GM12875 (cell line): ENCODE measurements at regions not wholly inside any gene's neighbourhood (a gene's known extent, or its start where the extent isn't known, plus 50 kb on each side); places are given as distances from the start of the nearest gene placed in this dataset.

ENCODE experiments used
- H3K4me3 ChIP-seq: one replicate; pipeline ENCODE4 v1.5.1; 2011; ENCODE audit warnings: low read depth, low read length, control low read depth
- TF ChIP-seq, protein P1 (sequence below): IDR thresholded peaks from 2 replicates; pipeline ENCODE4 v1.5.1; 2011; ENCODE audit warnings: low read depth, mild to moderate bottlenecking, control low read depth, inconsistent platforms, low read length, moderate library complexity, borderline replicate concordance; ENCODE audit not compliant: insufficient read depth

DNA sequence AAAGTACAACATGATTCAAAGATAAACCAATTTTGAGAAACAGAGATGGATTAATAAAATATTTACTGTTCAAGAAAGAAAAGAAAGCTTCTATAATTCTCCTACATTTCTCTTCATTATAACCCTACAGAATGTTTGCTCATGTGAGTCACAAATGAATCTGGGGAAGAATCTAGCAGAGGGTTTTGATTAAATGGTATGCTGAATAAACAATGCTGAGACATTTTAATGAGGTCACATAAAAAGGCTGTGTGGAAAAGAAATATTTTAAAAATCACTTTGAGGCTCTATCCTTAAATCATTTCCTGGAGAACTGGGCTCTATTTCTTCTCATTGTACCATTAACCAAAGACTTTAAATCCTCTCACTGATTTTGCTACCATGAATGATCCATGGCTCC is 727.7 kb downstream of the NTRK3 start:
- TF ChIP-seq, protein P1, sequence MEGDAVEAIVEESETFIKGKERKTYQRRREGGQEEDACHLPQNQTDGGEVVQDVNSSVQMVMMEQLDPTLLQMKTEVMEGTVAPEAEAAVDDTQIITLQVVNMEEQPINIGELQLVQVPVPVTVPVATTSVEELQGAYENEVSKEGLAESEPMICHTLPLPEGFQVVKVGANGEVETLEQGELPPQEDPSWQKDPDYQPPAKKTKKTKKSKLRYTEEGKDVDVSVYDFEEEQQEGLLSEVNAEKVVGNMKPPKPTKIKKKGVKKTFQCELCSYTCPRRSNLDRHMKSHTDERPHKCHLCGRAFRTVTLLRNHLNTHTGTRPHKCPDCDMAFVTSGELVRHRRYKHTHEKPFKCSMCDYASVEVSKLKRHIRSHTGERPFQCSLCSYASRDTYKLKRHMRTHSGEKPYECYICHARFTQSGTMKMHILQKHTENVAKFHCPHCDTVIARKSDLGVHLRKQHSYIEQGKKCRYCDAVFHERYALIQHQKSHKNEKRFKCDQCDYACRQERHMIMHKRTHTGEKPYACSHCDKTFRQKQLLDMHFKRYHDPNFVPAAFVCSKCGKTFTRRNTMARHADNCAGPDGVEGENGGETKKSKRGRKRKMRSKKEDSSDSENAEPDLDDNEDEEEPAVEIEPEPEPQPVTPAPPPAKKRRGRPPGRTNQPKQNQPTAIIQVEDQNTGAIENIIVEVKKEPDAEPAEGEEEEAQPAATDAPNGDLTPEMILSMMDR, result no peak
- no peak overlapping the region for H3K4me3 ChIP-seq

DNA sequence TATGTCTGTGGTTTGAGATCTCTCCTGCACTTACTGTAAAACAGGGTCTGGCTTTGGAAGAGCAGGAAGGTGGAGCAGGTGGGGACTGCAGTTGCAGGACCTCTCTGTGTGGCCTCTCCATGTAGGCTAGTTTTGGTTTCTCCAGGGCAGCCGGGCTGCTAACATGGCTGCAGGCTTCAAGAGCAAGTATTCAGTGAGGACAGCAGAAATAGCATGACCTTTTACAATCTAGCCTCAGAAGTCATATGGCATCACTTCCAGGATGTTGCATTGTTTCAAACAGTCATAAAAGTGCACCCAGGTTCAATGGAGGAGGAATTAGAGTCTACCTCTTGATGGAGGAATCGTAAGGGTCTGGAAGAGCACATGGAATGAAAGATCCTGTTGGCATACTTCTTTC is 728.7 kb downstream of the NTRK3 start:
- TF ChIP-seq, protein P1, result no peak
- no peak overlapping the region for H3K4me3 ChIP-seq

DNA sequence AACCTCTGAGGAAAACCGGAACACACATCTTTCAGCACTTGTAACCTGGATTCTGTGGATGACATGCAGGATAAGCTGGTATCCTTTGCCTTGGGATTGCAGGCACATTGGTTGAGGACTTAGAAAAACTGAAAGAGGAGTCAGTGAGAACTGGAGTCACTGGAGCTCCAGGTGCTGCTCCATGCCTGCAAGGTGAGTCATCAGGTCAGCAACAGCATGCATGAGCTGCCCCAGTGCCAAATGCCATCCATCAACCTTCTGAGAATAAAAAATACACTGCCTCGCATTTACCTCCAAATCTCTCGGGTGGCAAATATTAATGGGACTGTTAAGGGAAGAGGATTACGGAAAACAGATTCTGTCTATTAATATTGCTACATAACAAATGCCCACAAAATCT is 729.1 kb downstream of the NTRK3 start:
- no peak overlapping the region for H3K4me3 ChIP-seq
- TF ChIP-seq, protein P1, result no peak

DNA sequence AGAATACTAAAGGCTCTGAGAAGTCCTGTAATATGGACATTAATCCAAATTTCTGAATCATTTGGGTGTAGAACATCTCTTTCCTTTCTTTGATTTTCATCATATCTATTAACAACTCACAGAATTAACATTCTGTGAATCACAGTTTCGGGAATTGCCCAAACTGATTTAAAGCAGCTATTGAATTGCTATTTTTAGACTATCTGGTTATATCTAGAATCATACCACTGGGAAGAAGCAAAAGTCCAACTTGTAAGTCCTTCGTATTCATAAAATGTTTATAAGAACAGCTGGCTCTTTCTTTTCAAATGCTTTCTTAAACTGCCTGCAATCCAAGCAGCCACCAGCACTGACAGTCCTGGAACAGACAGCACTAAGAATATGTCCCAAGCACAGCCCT is 733.0 kb downstream of the NTRK3 start:
- no peak overlapping the region for H3K4me3 ChIP-seq
- TF ChIP-seq, protein P1, result no peak

DNA sequence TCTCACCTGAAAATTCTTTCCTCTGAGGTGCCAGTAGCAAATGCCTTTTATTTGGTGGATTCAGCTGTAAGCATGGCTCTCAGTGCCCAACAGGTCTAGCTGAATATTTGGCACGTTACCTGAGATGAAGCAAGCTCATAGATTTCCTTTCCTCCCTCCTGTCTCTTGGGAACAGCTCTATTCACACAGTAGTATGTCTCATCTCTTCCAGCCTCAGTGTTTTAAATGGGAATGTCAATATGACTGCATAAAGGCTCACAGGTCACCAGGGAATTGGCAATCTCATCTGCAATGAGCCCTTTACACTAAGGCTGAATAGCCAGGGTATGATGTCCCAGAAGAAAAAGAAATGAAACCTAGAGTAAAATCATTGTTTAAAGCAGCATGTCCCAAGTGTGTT is 733.5 kb downstream of the NTRK3 start:
- TF ChIP-seq, protein P1, result no peak
- H3K4me3 ChIP-seq, result no peak overlapping the region

DNA sequence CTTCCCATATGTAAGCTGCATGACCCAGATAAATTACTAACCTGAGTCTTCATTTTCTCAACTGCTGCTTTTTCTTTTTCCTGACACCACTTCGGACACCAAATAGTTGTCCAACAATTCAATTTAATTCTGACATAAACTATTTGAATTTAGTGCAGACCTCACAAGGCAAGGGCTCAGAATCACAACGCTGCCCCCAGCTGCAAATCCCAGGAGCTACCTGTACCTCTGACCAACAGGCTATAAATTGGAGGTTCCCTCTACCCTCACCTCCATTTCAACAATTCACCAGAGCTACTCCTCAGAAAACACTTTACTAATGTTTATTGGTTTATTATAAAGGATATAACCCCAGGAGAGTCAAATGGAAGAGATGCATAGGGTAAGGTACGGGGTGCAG is 737.6 kb downstream of the NTRK3 start:
- TF ChIP-seq, protein P1, result no peak
- no peak overlapping the region for H3K4me3 ChIP-seq

DNA sequence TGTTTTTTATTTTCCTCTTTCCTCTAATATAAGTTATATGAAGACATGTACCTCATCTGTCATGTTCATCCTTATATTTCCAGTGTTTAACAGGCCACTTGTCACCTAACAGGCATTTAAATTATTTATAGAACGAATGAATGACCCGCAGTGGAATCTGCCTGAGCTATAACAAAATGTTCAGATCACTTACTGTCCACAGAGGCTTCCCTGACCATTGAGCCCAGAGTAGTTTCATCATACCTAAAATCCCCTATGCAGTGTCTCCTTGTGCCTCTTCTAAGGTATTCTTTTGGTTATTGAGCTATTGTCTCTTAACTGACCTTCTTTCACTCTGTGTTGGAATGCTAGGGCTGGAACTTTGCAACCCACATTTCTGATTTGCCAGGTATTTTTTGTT is 748.5 kb downstream of the NTRK3 start:
- no peak overlapping the region for H3K4me3 ChIP-seq
- TF ChIP-seq, protein P1, result no peak
